ENCODE measurements at regions not wholly inside any gene's neighbourhood (a gene's known extent, or its start where the extent isn't known, plus 50 kb on each side); places are given as distances from the start of the nearest gene placed in this dataset.

DNA sequence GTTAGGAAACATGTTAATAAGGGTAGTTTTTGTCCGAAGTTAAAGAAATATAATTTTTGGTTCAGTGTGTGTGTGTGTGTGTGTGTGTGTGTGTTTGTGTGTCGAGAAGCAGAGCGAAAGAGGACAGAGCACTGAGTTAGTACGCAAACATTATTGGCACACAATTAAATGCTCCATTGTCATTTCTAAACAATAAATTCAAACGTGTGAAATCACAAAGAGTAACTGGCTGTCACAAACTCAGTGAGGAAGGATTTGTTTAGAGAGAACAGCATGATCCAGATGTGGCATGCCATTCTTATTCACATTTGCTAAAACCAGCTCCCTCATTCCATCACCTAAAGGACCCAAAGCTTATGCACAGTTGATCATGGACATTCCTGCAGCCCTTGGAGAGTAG is 970.8 kb downstream of the DTWD2 start:
- Histone ChIP-seq H3K27me3 (ENCODE audit: control insufficient read depth, extremely low read depth, insufficient read depth, low read length) (no peaks in the 10 kb centered on the region), H3K9ac (ENCODE audit: control insufficient read depth, extremely low read depth, insufficient read depth, low read length) (no peak overlapping the region)
- no peak for FAIRE-seq

DNA sequence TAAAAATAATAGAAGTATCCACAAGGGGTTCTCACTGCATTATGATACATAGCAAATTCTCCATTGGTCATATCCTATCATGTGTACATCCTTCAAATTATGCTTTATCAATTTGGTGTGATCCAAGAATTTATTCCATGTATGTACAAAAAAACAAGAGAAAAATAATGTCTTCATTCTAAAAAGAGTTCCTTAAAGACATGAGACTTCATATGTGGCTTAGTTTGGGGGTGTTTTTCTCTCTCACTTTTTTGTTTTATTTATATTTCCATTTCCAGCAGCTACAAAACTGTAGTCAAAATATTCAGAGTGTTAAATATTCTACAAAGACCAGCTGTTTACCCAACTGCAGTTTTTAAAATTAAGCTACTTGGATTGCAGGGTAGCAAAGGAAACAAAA is 972.0 kb downstream of the DTWD2 start:
- H3K36me3 ChIP-seq (ENCODE audit: control insufficient read depth in 2 of 2, extremely low read depth in 1 of 2, insufficient read depth in 2 of 2, low read length in 2 of 2) = no peaks in the 10 kb centered on the region
- H3K9me3 ChIP-seq (ENCODE audit: control insufficient read depth, low read depth, low read length) = no peaks in the 10 kb centered on the region
- TF ChIP-seq EZH2 (IDR thresholded peaks at IDR 0.05; ENCODE audit: low read length) = no peak
- TF ChIP-seq, protein P1, sequence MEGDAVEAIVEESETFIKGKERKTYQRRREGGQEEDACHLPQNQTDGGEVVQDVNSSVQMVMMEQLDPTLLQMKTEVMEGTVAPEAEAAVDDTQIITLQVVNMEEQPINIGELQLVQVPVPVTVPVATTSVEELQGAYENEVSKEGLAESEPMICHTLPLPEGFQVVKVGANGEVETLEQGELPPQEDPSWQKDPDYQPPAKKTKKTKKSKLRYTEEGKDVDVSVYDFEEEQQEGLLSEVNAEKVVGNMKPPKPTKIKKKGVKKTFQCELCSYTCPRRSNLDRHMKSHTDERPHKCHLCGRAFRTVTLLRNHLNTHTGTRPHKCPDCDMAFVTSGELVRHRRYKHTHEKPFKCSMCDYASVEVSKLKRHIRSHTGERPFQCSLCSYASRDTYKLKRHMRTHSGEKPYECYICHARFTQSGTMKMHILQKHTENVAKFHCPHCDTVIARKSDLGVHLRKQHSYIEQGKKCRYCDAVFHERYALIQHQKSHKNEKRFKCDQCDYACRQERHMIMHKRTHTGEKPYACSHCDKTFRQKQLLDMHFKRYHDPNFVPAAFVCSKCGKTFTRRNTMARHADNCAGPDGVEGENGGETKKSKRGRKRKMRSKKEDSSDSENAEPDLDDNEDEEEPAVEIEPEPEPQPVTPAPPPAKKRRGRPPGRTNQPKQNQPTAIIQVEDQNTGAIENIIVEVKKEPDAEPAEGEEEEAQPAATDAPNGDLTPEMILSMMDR (optimal IDR thresholded peaks at IDR 0.05 in 1 of 3, IDR thresholded peaks at IDR 0.05 in 1 of 3, conservative IDR thresholded peaks at IDR 0.05 in 1 of 3; ENCODE audit: extremely low read depth in 1 of 3, insufficient read depth in 2 of 3, low read length in 3 of 3) = no peak
- H3K27me3 ChIP-seq (ENCODE audit: control insufficient read depth, extremely low read depth, insufficient read depth, low read length) = no peaks in the 10 kb centered on the region
- dilution Hi-C loops (cut with MboI; ENCODE audit: extremely low pct_ligation_motif_present, low sequenced_read_pairs) = no loop called here
- DNase-seq (ENCODE audit: low read depth, low spot score) (no peak), FAIRE-seq (no peak)
- H3K9me1 ChIP-seq (ENCODE audit: control insufficient read depth, extremely low read depth, insufficient read depth, low read length) = no peaks in the 10 kb centered on the region
- H3K4me2 ChIP-seq (ENCODE audit: control insufficient read depth, extremely low read depth, insufficient read depth, low read depth, low read length) = no peak overlapping the region
- H3K27ac ChIP-seq (ENCODE audit: control insufficient read depth, insufficient read depth, low read length) = no peak overlapping the region
- no peak overlapping the region for H3K9ac ChIP-seq (ENCODE audit: control insufficient read depth, extremely low read depth, insufficient read depth, low read length)
- no peak overlapping the region for H2AFZ ChIP-seq (ENCODE audit: control insufficient read depth, low read length)
- no peaks in the 10 kb centered on the region for H4K20me1 ChIP-seq (ENCODE audit: control insufficient read depth, extremely low read depth, insufficient read depth, low read length)
- H3K4me3 ChIP-seq (ENCODE audit: control insufficient read depth in 2 of 3, extremely low read depth in 1 of 3, insufficient read depth in 2 of 3, low read depth in 1 of 3, low read length in 3 of 3) = no peak overlapping the region
- H3K4me1 ChIP-seq (ENCODE audit: control insufficient read depth, extremely low read depth, insufficient read depth, low read length) = no peaks in the 10 kb centered on the region
- no peaks in the 10 kb centered on the region for H3K79me2 ChIP-seq (ENCODE audit: control insufficient read depth, insufficient read depth, low read length)

More for the DNA sequence above, 970.8 kb downstream of the DTWD2 start:
- Histone ChIP-seq H2AFZ (ENCODE audit: control insufficient read depth, low read length) (no peak overlapping the region), H3K4me2 (ENCODE audit: control insufficient read depth, extremely low read depth, insufficient read depth, low read depth, low read length) (no peak overlapping the region), H3K79me2 (ENCODE audit: control insufficient read depth, insufficient read depth, low read length) (no peaks in the 10 kb centered on the region), H3K36me3 (ENCODE audit: control insufficient read depth in 2 of 2, extremely low read depth in 1 of 2, insufficient read depth in 2 of 2, low read length in 2 of 2) (no peaks in the 10 kb centered on the region), H3K4me3 (ENCODE audit: control insufficient read depth in 2 of 3, extremely low read depth in 1 of 3, insufficient read depth in 2 of 3, low read depth in 1 of 3, low read length in 3 of 3) (no peak overlapping the region), H3K4me1 (ENCODE audit: control insufficient read depth, extremely low read depth, insufficient read depth, low read length) (no peaks in the 10 kb centered on the region), H3K27ac (ENCODE audit: control insufficient read depth, insufficient read depth, low read length) (no peak overlapping the region), H3K9me3 (ENCODE audit: control insufficient read depth, low read depth, low read length) (no peaks in the 10 kb centered on the region), H4K20me1 (ENCODE audit: control insufficient read depth, extremely low read depth, insufficient read depth, low read length) (no peaks in the 10 kb centered on the region), H3K9me1 (ENCODE audit: control insufficient read depth, extremely low read depth, insufficient read depth, low read length) (no peaks in the 10 kb centered on the region)
- TF ChIP-seq, protein P1 (optimal IDR thresholded peaks at IDR 0.05 in 1 of 3, IDR thresholded peaks at IDR 0.05 in 1 of 3, conservative IDR thresholded peaks at IDR 0.05 in 1 of 3; ENCODE audit: extremely low read depth in 1 of 3, insufficient read depth in 2 of 3, low read length in 3 of 3) = no peak
- no peak for TF ChIP-seq EZH2 (IDR thresholded peaks at IDR 0.05; ENCODE audit: low read length)
- dilution Hi-C loops (cut with MboI; ENCODE audit: extremely low pct_ligation_motif_present, low sequenced_read_pairs) = no loop called here
- DNase-seq (ENCODE audit: low read depth, low spot score) = no peak

Data from keratinocyte (primary cell).